Stimulated activated memory B cell treated with anti-CD40 and anti-IgM and Interleukin-4, amounts not matched to agents 10 μg/mL and 1 μg/mL and 100 μg/mL, for 72 hours (primary cell): ENCODE measurements at regions not wholly inside any gene's neighbourhood (a gene's known extent, or its start where the extent isn't known, plus 50 kb on each side); places are given as distances from the start of the nearest gene placed in this dataset.
"Not testable (repeated sequence)": the region's sequence is repeated elsewhere in the genome, so short reads cannot be mapped to it uniquely, and the experiment has no call there.

Source experiments
- ATAC-seq: fragments of 150-1000 bp; cut with Tn5 transposase; 2 replicates; pipeline ENCODE4 v1.10.0; 2021
- H3K27ac Mint-ChIP-seq: one replicate; pipeline ENCODE4 v1.8.0; 2022; ENCODE audit warnings: mild to moderate bottlenecking, mixed read lengths
- H3K27me3 Mint-ChIP-seq: one replicate; pipeline ENCODE4 v1.8.0; 2022; ENCODE audit warnings: mixed read lengths
- H3K36me3 Mint-ChIP-seq: one replicate; pipeline ENCODE4 v1.8.0; 2022; ENCODE audit warnings: mixed read lengths
- H3K4me1 Mint-ChIP-seq: one replicate; pipeline ENCODE4 v1.8.0; 2022; ENCODE audit warnings: mixed read lengths
- H3K4me3 Mint-ChIP-seq: one replicate; pipeline ENCODE4 v1.8.0; 2022; ENCODE audit warnings: mild to moderate bottlenecking, moderate library complexity, mixed read lengths
- H3K9me3 Mint-ChIP-seq: one replicate; pipeline ENCODE4 v1.8.0; 2022; ENCODE audit warnings: mixed read lengths

- no peak for ATAC-seq
- Mint-ChIP-seq H3K9me3 (peaks cover 18% of the 10 kb centered on the region), H3K4me3 (no peak overlapping the region), H3K36me3 (no peaks in the 10 kb centered on the region), H3K4me1 (no peaks in the 10 kb centered on the region), H3K27me3 (peaks cover 27% of the 10 kb centered on the region), H3K27ac (no peak overlapping the region)
Observed at GRCh38 chr2:238750212-238750904, 97.5 kb upstream of the TWIST2 start.

- H3K9me3 Mint-ChIP-seq = peaks cover 20% of the 10 kb centered on the region
- no peaks in the 10 kb centered on the region for H3K36me3 Mint-ChIP-seq
- no peak overlapping the region for H3K27ac Mint-ChIP-seq
- no peaks in the 10 kb centered on the region for H3K4me1 Mint-ChIP-seq
- no peak for ATAC-seq
- H3K27me3 Mint-ChIP-seq = peaks cover 22% of the 10 kb centered on the region
- H3K4me3 Mint-ChIP-seq = no peak overlapping the region
Observed at GRCh38 chr2:238754259-238754658, 93.6 kb upstream of the TWIST2 start.

- no peaks in the 10 kb centered on the region for H3K4me1 Mint-ChIP-seq
- peaks cover 37% of the 10 kb centered on the region for H3K27me3 Mint-ChIP-seq
- H3K9me3 Mint-ChIP-seq = peaks cover 9% of the 10 kb centered on the region
- H3K27ac Mint-ChIP-seq = no peak overlapping the region
- no peak for ATAC-seq
- H3K36me3 Mint-ChIP-seq = no peaks in the 10 kb centered on the region
- H3K4me3 Mint-ChIP-seq = no peak overlapping the region
Observed at GRCh38 chr2:238761868-238762267, 86.0 kb upstream of the TWIST2 start.

- H3K27me3 Mint-ChIP-seq = peaks cover 38% of the 10 kb centered on the region
- no peaks in the 10 kb centered on the region for H3K36me3 Mint-ChIP-seq
- no peak overlapping the region for H3K27ac Mint-ChIP-seq
- H3K4me1 Mint-ChIP-seq = no peaks in the 10 kb centered on the region
- no peak overlapping the region for H3K4me3 Mint-ChIP-seq
- ATAC-seq = no peak
- H3K9me3 Mint-ChIP-seq = peaks cover 4% of the 10 kb centered on the region
Observed at GRCh38 chr2:238763471-238763995, 84.4 kb upstream of the TWIST2 start.

- Mint-ChIP-seq H3K4me1 (no peaks in the 10 kb centered on the region), H3K4me3 (no peak overlapping the region), H3K27ac (no peak overlapping the region), H3K27me3 (peaks cover 59% of the 10 kb centered on the region), H3K9me3 (no peaks in the 10 kb centered on the region), H3K36me3 (no peaks in the 10 kb centered on the region)
- no peak for ATAC-seq
Observed at GRCh38 chr2:238765590-238765989, 82.3 kb upstream of the TWIST2 start.

- Mint-ChIP-seq H3K4me3 (no peak overlapping the region), H3K4me1 (peaks cover 12% of the 10 kb centered on the region), H3K27ac (no peak overlapping the region), H3K27me3 (peaks cover 36% of the 10 kb centered on the region), H3K9me3 (peaks cover 11% of the 10 kb centered on the region), H3K36me3 (peaks cover 8% of the 10 kb centered on the region)
- no peak for ATAC-seq
Observed at GRCh38 chr2:238771218-238771617, 76.7 kb upstream of the TWIST2 start.

GRCh38 chr2:238771639-238772038, 76.2 kb upstream of the TWIST2 start:
- no peak for ATAC-seq
- H3K36me3 Mint-ChIP-seq = peaks cover 8% of the 10 kb centered on the region
- H3K27ac Mint-ChIP-seq = no peak overlapping the region
- H3K27me3 Mint-ChIP-seq = peaks cover 32% of the 10 kb centered on the region
- H3K9me3 Mint-ChIP-seq = peaks cover 13% of the 10 kb centered on the region
- H3K4me1 Mint-ChIP-seq = peaks cover 12% of the 10 kb centered on the region
- H3K4me3 Mint-ChIP-seq = no peak overlapping the region

GRCh38 chr2:238772635-238773297, 75.1 kb upstream of the TWIST2 start:
- Mint-ChIP-seq H3K36me3 (peaks cover 8% of the 10 kb centered on the region), H3K9me3 (peaks cover 14% of the 10 kb centered on the region), H3K4me1 (peaks cover 12% of the 10 kb centered on the region), H3K27me3 (peaks cover 25% of the 10 kb centered on the region), H3K27ac (no peak overlapping the region), H3K4me3 (no peak overlapping the region)
- ATAC-seq = no peak

GRCh38 chr2:238773472-238773871, 74.4 kb upstream of the TWIST2 start:
- peaks cover 14% of the 10 kb centered on the region for H3K9me3 Mint-ChIP-seq
- H3K4me3 Mint-ChIP-seq = no peak overlapping the region
- no peak overlapping the region for H3K27ac Mint-ChIP-seq
- peaks cover 22% of the 10 kb centered on the region for H3K27me3 Mint-ChIP-seq
- no peak for ATAC-seq
- peaks cover 12% of the 10 kb centered on the region for H3K4me1 Mint-ChIP-seq
- peaks cover 8% of the 10 kb centered on the region for H3K36me3 Mint-ChIP-seq

GRCh38 chr2:238774071-238774470, 73.8 kb upstream of the TWIST2 start:
- no peak for ATAC-seq
- no peak overlapping the region for H3K27ac Mint-ChIP-seq
- H3K4me3 Mint-ChIP-seq = no peak overlapping the region
- peaks cover 14% of the 10 kb centered on the region for H3K9me3 Mint-ChIP-seq
- H3K4me1 Mint-ChIP-seq = peaks cover 12% of the 10 kb centered on the region
- peaks cover 16% of the 10 kb centered on the region for H3K27me3 Mint-ChIP-seq
- peaks cover 8% of the 10 kb centered on the region for H3K36me3 Mint-ChIP-seq

GRCh38 chr2:238774980-238775509, 72.8 kb upstream of the TWIST2 start:
- Mint-ChIP-seq H3K4me3 (peak overlapping the region; percentile 11), H3K4me1 (peaks cover 12% of the 10 kb centered on the region), H3K9me3 (peaks cover 14% of the 10 kb centered on the region), H3K27me3 (peaks cover 6% of the 10 kb centered on the region), H3K27ac (peak overlapping the region; percentile 71), H3K36me3 (peaks cover 8% of the 10 kb centered on the region)
- ATAC-seq = no peak

- Mint-ChIP-seq H3K4me1 (peaks cover 12% of the 10 kb centered on the region), H3K27me3 (peaks cover under 1% of the 10 kb centered on the region), H3K9me3 (peaks cover 14% of the 10 kb centered on the region), H3K36me3 (peaks cover 8% of the 10 kb centered on the region), H3K4me3 (no peak overlapping the region), H3K27ac (peak overlapping the region; percentile 71)
- ATAC-seq = no peak
Observed at GRCh38 chr2:238775591-238775990, 72.3 kb upstream of the TWIST2 start.

- Mint-ChIP-seq H3K4me3 (no peak overlapping the region), H3K27ac (peak overlapping the region; percentile 71), H3K36me3 (peaks cover 8% of the 10 kb centered on the region), H3K4me1 (peaks cover 12% of the 10 kb centered on the region), H3K9me3 (peaks cover 15% of the 10 kb centered on the region), H3K27me3 (no peaks in the 10 kb centered on the region)
- ATAC-seq = no peak
Observed at GRCh38 chr2:238776003-238776760, 71.7 kb upstream of the TWIST2 start.

GRCh38 chr2:238776761-238777046, 71.2 kb upstream of the TWIST2 start:
- not testable (repeated sequence) for H3K4me3 Mint-ChIP-seq, H3K36me3 Mint-ChIP-seq, H3K27ac Mint-ChIP-seq, ATAC-seq, H3K27me3 Mint-ChIP-seq
- H3K9me3 Mint-ChIP-seq = peaks cover 17% of the 10 kb centered on the region
- H3K4me1 Mint-ChIP-seq = peaks cover 12% of the 10 kb centered on the region

- no peak for ATAC-seq
- Mint-ChIP-seq H3K27me3 (no peaks in the 10 kb centered on the region), H3K4me3 (no peak overlapping the region), H3K36me3 (peaks cover 8% of the 10 kb centered on the region), H3K9me3 (peaks cover 17% of the 10 kb centered on the region), H3K4me1 (peaks cover 12% of the 10 kb centered on the region), H3K27ac (no peak overlapping the region)
Observed at GRCh38 chr2:238777369-238778067, 70.4 kb upstream of the TWIST2 start.
